Renal cortex interstitium (tissue), 11 donors: ENCODE measurements at regions not wholly inside any gene's neighbourhood (a gene's known extent, or its start where the extent isn't known, plus 50 kb on each side); places are given as distances from the start of the nearest gene placed in this dataset.

Experiments
- DNase-seq, 11 donors: peaks; one replicate each; pipeline ENCODE4 v3.0.0-alpha.2; 2013; ENCODE audit warnings: low read depth in 9 of 11, low spot score in 4 of 11; ENCODE audit errors: extremely low read depth in 1 of 11

DNA sequence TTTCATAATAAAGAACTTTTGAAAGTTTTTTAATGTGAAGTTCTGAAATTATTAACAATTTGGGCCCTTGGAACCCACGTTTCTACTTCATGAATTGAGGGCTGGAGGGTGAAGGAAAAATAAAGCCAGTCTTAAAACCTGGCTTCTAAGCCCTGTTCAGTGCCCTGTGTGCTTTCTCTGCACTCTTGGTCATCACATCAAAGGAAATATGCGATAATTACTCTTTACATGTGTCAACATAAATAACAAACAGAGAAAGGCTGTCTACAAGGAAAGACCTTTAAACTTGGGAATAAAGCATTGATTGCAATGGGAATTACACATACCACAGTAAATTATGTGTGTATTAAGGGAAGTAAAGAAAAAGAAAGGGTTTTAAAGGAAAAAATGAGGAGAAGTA, 150.7 kb upstream of the KLF7 start:
- DNase-seq, result no peak

DNA sequence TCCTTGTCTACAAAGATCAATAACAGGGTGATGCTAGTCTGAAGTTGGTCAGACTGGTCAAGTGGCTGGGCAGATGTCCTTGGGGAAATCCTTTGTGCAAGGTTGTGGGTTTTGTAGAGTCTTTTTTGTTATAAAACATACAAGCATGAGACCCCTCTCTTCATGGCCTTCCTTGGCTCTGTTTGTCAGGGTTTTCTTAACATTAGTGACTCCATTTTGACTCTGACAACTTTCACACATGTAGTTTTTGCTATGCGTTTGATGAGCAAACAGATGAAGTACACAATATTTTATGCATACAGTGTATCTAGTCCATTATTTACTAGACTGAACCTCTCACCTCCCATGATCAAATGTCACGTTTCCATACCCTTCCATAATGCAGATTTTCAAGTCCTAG, 151.2 kb upstream of the KLF7 start:
- DNase-seq, result no peak

DNA sequence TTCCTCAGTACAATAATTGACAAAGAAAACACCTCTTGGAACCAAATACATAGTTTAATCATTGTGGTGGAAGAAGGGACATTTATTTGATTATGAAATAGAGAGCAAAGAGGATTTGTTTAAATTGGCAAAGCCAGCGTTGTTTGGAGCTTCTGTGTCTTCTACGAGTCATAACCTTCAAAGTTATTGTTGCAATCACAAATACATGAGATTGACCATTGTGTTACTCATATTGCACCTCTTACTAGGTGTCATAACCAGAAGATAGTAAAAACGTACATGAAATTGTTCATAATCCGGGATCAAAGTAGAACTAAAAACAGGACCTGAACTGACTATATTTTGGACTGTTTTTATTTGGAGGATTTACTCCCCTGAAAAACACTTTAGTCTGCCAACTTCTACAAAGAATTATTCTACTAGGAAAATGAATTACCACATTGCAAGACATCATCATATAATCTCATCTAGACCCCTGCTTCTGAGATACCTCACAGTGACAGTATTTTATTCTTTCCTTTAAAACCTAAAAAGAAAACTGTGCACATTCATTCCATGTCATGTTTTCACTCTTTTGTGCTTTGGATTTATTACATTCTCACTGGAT, 151.7 kb upstream of the KLF7 start:
- no peak for DNase-seq

DNA sequence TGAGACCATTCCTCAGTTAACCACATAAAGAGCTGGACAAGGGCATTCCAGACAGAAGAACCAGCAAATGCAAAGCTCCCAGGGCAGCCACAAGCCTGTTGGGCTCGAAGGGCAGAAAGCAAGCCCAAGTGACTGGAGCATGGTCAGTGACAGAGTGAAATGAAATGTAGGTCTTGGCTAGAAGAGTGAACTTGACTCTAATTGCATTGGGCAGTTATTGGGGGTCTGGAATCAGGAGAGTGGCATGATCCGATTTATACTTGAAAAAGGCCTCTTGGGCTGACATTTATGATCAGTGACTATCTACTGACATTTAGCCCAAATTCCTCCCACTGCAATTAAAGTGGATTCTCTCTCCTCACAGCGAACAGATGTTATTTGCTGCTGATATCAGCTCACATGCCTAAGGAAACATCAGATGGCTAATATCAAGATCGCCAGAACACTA, 152.5 kb upstream of the KLF7 start:
- no peak for DNase-seq

DNA sequence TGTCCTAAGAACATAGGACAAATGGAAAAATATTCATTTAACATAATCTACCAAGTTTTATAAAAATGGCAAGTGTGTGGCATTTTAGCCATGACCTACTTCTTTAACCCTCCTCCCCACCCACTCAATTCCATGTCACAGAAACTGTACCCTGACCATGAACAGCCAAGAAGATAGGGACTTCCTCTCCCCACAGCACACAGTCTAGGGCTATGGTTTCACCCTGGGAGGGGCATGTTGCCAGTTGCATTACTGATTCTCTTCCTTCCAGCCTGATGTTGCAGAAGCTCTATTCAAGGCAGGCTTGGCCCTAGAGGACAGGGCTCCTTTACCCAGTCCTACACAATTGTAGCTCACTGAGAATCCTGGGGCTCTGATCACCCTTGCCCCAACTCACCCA, 153.6 kb upstream of the KLF7 start:
- no peak for DNase-seq

DNA sequence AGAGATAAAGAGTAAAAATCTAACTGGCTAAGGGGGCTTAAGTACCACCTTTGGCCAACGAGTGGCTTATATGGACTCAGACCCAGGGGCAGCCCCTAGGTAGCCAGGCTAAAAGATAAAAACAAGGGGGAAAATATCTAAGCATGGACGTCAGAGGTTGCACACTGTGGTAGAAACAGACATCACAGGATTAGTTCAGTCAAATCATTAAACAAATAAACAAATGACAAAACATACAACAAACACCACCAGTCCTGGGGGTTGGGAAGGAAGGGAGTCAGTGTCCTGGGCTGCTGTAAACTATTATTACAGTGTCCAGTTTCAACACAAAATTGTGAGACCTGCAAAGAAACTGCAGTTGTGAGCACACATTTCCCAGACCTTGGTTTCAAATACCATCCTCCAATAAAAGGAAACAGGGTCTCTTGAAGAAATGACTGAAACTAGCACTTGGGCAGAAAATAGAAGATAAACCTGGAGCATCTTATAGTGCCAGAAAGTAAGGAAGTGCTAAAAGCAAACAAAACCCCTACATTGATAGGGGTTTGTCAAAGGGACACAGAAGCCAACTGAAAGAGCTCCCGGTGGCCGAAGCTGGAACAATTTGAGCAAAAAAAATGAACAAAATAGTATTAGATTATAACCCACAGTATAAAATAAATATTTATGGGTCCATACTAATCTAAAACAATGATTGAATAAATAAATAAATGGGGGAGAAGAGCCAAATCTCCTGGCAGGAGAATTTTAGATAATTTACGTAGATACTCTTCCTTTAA, 154.8 kb upstream of the KLF7 start:
- DNase-seq, result no peak

DNA sequence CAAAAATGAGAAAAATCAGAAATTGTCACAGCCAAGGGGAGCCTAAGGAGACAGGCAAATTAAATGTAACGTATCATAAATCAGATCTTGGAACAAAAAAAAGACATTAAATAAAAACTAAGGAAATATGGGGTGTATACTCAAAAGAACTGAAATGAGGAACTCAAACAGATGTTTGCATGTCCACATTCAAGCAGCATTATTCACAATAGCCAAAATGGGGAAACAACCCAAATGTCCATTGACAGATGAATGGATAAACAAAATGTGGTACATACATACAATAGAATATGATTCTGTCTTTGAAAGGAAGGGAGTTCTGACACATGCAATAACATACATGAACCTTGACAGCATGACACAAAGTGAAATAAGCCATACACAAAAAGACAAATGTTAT, 155.8 kb upstream of the KLF7 start:
- DNase-seq, result no peak

DNA sequence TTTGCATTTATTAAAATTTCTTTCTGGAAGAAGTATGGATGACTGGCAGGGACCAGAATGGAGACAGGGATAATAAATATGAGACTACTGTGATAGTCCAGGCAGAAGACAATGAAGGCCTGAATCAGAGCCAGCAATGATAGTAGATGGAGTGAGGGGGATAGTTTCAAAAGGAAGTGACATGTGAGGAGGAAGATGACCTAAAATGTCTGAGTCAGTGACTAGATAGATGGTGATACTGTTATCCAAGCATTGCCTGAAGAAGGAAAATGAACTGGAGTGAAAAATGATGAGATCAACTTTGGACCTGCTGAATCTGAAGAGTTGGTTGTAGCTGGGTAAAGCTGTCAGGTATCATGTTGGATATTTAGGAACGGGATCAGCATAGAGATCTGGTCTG, 158.3 kb upstream of the KLF7 start:
- DNase-seq, result no peak

DNA sequence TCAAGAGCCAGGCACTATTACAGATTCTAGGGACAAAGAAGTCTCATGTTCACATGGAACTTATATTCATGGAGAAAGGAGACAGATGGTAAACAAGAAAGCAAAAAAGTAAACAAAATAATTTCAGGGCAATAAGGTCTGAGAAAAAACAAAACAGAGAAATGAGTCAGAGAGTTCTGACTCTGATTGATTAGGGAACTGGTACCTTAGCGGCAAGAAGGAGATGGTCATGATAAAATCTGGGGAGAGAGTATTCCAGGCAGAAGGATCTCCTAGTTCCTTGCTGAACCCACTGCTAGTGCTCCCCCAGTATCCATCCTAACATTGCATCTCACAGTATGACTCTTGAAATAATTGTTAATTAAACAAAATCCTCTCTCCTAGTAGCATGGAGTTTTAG, 161.8 kb upstream of the KLF7 start:
- DNase-seq, result no peak

DNA sequence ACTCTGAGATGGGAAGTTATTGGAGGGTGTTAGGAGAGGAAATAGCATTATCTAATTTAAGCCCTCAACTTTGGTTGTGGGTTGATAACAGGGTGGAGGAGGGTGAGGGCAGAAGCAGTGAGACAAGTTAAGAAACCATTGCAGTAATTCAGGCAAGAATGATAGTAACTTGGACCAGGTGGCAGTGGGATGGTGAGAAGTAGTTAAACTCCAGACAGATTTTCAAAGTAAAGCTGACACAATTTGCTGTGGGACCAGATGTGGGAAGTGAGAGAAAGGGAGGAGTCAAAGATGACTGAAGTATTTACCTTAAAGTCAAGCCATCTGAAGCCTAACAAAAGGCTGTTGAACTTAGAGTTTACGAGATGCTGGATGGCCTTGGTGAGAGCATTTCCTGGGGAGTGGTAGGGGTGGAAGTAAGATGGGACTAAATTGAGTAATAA, 163.2 kb upstream of the KLF7 start:
- DNase-seq, result no peak

DNA sequence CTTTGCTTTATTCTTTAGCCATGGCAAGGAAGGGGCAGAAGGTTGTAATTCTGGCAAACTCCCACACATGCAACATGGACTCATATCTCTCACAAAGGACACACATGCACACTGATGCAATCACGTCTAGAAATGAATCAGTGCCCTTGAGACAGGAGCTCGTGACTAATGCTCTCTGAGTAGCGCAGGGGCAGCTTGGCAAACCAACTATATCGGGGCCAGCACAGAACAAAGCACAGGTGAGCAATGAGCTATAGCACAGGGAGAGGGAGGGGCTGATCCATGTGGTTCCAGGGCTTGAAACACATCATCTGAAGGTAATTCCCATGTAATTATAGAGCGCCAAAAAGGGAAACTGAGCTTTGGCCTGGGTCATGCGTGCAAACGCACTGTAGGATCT, 165.2 kb upstream of the KLF7 start:
- no peak for DNase-seq

DNA sequence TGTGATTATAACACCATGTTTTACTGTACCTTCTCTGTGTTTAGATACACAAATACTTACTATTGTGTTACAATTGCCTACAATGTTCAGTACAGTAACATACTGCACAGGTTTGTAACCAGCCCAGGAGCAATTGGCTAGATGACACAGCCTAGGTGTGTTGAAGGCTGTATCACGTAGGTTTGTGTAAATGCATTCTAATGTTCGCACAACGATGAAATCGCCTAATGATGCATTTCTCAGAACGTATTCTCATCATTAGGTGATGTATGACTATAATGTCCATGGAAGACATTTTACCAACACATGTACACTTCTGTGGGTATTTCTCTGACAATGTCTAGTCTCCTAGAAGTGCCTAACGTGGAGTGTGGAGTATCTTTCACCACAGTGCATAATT, 165.9 kb upstream of the KLF7 start:
- no peak for DNase-seq

DNA sequence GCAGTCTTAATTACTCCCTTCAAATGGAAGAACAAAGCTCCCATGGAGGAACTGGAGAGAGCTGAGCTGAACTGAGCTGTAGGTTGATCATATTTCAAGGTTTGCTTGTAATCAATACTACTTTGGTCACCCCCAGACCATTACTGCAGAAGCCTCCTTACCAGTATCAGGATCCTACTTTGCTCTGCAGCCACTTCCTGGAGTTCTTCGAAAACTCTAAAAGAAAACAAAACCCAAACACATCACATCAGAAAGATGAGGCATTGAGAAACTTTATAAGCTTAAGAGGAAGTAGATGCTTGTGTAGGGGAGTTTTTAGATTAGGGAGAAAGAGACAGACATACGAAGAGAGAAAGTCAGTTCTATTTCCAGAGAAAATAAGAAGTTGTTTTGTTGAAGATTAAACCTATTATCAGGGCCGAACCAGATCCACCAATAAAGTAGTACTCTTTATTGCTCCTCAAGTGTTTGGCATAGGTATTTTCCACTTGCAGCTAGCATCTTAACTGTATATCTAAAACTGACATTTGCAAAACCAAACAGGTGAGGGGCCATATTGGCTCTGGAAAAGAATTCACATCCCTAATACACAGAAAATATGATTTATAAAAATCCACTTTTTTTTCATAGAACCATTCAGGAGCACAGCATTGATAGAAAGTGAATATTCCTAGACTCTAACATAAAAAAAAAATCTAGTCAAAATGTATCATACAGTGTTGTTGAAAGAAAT, 166.9 kb upstream of the KLF7 start:
- DNase-seq, result no peak

DNA sequence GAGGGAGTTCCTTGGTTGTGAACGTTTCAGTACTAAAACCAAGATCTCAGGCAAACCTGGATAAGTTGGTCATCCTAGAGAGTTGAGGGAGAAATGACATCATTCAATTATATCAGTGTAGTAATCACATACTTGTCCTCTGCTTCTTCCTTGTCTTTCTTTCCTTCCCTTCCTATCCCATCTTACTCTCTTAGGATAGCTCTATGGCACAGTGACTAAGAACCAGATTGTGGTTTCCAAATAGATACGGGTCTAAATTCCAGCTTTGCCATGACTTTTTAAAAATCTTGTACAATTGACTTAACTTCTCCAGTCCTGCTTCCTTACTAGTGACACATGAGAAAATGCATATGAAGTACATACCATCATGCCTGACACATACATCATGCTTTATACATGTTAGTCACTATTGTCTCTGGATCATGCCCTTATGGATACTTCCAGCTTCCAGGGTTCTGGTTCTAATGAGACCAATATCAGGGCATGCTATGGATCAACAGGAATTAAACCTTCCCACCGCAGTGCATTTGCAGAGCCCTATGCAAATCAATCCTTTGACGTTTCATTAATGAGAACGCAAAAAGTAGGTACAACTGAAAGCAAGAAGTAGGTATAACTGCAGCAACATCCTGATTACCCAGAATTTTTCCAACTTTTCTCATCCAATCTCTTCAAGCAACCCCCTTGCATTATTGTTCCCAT, 168.0 kb upstream of the KLF7 start:
- no peak for DNase-seq

DNA sequence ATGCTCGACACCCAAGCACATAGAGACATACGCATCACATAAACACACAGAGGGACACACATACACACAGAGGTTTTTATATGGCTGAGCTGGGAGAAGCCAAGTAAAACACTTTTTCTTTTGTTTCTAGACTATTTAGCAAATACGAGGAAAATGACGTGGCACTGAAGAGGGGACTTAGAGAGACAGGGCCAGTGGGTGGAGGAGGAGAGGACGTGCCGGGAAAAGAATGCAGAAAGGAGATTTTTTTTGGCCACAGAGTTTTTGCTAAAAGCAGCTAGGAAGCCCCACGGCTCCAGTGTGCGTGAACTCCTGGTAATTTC, 168.5 kb upstream of the KLF7 start:
- no peak for DNase-seq

DNA sequence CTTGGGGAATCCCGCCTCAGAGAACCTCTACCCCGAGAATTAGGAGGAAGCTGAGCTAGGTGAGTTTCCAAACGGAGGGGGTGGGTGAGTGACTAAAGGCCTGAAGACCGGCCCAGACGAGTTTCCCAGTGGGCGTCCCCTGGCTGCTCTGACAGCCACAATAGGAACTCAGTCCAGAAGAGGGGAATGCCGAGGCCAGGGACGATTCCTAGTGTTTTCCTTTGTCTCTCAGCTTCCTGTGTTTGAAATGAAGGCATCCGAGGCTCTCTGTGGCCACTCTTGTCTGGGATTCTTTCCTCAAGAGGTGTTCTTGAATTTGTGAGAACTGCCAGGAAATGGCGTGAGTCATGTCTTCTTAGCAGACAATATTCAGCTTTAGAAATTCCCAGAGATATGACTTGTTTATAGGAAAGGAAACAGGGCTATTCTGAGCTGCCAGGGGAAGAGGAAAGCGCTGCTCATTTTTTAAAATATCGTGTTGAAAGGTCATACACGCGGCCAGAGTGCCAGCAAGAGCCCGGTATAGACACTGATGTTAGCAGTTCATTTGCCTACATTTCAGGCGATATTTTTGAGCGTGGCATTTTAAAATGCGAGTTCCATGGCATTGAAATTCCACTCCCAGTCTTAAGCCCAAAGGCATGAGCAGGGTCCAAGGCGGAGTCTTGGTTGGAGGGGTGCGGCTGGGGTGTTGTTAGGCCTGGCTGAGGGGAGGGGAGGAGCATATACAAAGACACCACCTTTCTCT, 169.1 kb upstream of the KLF7 start:
- DNase-seq, result peak in 2 of 11 donors; percentile 23 to 33

DNA sequence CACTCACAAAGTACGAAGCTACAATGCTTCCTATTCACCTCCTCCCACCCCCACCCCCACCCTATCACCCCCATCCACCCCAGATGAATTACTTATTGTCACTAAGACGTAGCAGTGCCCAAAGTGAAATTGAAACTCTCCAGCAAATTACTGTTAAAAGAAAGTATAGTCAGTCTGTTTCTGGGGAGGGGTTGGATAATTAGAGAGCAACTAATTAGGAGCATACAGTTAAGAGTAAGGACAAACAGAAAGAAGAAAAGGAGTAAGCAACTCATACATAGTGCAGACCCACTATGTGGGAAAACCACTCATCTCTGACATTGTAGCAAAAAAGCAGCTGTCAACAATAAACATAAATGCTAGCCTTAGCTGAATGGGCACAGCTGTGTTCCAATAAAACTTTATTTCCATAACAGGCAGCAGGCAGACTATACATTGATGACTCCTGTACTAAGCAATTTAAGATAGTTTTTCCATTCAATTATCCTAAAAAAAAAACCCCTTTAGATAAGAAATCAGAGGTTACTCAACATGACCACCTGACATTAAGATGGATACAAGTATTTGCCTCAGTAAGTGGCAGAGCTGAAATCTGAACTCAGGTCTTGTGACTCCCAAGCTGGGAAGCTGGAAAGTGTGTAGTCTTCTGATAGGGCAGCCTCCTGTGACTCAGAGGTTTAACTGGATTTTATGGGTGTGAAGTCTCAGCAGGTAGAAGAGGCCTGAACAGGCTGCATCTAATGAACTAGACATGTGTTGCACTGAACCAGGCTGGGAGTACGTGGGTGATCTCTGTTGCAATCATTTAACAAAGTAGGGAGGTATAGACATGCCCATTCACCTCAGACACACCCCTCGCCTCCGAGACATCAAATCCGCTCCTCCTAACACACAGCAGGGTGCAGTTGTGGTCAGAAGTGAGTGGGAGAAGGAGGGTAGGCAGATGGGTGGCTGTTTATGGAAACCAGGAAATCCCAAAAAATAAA, 171.8 kb upstream of the KLF7 start:
- DNase-seq, result no peak

DNA sequence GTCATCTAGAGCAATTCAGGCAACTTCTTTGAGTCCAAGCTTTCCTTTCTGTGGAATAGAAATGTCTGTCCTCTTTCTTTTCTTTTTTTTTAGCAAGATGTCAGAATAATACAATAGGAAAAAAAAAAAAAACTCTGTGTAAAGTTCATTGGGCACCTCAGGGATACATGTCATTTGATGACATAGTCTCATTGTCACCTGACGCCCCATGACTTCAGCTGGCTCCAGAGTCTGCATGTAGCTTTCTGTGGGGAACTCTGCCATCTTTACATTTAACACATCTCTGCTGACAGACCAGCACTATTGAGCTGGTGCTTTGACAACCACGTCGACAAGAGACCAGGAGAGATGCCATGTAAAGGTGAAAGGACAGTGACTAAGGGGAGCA, 172.5 kb upstream of the KLF7 start:
- DNase-seq, result no peak
